HG02943 (cell line): ENCODE measurements at regions not wholly inside any gene's neighbourhood (a gene's known extent, or its start where the extent isn't known, plus 50 kb on each side); places are given as distances from the start of the nearest gene placed in this dataset.
A peak's percentile ranks its signal among the peaks of the same experiment; 100 is the strongest.
"Not testable (repeated sequence)": the region's sequence is repeated elsewhere in the genome, so short reads cannot be mapped to it uniquely, and the experiment has no call there.

Source experiments
- ATAC-seq: cut with Tn5 transposase; IDR thresholded peaks from one replicate; pipeline ENCODE4 v1.9.1; 2021; ENCODE audit warnings: mild to moderate bottlenecking, low read depth, moderate library complexity; ENCODE audit not compliant: unreplicated experiment

DNA sequence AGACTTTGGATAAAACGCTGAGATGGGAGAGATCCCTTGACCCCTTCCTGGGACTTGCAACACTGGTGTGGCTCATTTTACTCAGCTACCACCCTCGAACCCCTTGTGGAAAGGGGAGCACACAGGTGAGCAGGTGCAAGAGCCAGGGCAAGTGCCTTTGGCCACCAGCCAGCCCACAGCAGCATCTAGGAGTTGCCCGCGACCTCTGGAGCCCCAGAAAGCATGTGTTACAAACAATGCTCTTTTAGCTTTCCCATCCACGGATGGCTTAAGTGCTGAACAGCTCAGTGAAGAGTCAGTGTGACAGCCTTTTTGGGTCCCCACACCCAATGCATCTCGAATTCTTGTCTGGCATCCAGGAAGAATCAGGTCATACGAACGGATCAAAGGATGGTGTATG lies 197.8 kb downstream of the MEMO1 start:
- ATAC-seq: no peak

DNA sequence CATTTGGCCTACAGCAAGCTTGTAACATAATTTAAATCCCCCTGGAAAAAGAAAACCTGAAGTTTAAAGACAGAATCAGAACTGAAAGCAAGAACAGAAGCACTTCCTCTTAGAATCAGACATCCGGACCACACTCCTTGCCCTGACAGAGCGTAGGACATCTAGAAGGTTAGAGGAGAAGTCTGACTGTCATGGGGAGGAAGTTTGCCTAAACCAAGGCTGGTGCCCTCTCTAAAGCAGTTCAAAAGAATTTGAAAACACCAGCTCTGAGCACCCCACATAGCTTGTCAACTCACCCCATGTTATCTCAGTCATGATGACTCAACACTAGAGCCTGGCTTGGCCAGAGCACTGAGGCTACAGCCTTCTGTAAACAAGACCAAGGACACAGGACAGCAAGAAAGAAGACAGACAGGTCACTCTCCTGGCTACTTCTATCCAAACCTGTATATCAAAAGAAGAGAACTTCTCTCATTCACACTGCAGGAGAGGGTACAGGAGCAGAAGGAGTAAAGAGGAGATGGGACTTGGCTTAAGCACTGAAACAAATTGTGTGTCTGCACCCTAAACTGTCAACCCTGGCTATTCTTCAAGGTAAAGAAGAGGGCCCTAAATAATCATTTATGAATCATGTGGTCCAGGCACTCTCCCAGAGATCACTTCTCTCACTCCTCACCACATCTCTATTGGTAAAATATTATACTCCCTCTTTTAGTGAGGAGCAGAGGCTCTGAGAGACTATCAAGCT lies 198.6 kb downstream of the MEMO1 start:
- peak; percentile 98 for ATAC-seq

DNA sequence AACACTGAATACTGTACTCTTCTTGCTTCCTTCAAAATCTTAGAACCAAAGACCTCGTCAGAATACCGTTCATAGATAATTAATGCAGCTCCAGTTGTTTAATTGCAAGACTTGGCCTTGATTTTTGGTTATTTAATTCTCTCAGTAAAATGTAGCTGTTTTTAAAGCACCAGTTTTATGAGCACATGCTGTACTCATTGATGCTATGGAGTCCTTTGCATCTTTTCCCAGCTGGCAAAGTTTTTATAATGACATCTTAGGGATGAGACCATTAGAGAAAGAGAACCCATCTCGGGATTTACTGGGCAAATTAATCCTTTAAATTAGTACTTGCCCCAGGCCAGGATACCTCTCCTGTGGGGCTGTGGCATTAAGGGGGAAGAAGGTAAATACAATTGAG lies 199.3 kb downstream of the MEMO1 start:
- ATAC-seq: no peak

DNA sequence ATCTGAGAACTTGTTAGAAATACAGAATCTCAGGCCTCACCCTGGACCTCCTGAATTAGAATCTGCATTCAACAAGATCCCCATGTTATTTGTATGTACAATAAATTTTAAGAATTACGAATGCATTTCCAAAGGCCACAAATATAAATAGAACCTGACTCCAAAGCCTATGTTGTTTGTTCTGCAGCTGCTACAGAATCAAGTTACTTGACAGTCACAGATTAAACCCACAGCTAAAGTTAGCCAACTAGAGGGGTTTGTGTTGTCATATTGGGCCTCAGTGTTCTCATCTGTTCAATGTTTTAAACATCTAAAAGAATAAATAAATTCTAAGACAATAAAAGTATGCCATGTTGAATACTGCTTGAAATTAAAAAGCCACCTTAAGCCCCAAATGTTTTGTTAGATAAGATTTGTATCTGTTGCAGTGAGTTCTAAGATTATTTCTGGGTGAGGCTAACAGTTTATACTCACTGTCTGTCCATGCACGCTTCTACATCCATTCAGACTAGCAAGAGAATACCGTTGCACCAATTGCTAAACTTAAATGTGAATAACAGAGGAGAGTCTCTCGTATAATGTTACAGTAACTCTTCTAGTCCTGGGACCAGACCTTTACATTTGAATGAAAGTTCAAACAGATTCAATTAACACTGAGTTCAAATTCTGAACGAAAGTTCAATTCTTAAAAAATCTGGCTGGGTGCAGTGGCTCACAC lies 200.4 kb downstream of the MEMO1 start:
- no peak for ATAC-seq

DNA sequence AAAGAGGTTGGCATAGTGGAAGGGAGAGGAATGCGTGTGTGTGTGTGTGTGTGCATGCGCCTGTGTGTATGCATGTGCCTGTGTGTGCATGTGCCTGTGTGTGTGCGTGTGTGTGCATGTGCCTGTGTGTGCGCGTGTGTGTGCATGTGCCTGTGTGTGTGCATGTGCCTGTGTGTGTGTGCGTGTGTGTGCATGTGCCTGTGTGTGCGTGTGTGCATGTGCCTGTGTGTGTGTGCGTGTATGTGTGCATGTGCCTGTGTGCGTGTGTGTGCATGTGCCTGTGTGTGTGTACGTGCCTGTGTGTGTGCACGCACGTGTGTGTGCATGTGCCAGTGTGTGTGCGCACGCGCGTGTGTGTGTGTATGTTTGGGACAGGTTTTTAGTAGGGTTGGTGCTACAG lies 205.1 kb downstream of the MEMO1 start:
- ATAC-seq: no peak

DNA sequence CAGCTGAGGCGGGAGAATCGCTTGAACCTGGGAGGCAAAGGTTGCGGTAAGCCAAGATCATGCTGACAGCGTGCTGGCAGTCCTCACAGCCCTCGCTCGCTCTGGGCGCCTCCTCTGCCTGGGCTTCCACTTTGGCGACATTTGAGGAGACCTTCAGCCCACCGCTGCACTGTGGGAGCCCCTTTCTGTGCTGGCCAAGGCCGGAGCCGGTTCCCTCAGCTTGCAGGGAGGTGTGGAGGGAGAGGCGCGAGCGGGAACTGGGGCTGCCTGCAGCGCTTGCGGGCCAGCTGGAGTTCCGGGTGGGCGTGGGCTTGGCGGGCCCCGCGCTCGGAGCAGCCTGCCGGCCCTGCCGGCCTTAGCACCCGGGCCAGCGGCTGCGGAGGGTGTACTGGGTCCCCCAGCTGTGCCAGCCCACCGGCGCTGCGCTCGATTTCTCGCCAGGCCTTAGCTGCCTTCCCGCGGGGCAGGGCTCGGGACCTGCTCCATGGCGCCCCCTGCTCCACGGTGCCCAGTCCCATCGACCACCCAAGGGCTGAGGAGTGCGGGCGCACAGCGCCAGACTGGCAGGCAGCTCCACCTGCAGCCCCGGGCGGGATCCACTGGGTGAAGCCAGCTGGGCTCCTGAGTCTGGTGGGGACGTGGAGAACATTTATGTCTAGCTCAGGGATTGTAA lies 207.2 kb downstream of the MEMO1 start:
- ATAC-seq: not testable (repeated sequence)

DNA sequence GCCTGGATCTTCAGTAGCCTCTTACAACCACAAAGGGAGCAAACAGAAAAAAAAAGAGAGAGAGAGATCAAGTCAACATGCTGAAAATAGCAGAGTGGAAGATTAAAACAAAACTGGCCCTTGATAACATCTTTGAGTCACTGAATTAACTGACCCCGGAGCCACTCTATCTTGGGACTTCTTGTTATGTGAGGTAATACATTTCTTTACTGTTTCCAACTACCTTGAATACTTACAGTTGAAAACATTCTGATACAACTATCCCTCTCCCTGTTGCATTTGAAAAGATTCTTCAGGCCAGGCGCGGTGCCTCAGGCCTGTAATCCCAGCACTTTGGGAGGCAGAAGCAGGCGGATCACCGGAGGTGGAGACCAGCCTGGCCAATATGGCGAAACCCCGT lies 208.1 kb downstream of the MEMO1 start:
- no peak for ATAC-seq

DNA sequence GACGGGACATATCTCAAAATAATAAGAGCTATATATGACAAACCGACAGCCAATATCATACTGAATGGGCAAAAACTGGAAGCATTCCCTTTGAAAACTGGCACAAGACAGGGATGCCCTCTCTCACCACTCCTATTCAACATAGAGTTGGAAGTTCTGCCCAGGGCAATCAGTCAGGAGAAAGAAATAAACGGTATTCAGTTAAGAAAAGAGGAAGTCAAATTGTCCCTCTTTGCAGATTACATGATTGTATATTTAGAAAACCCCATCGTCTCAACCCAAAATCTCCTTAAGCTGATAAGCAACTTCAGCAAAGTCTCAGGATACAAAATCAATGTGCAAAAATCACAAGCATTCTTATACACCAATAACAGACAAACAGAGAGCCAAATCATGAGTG lies 211.5 kb downstream of the MEMO1 start:
- ATAC-seq: not testable (repeated sequence)

DNA sequence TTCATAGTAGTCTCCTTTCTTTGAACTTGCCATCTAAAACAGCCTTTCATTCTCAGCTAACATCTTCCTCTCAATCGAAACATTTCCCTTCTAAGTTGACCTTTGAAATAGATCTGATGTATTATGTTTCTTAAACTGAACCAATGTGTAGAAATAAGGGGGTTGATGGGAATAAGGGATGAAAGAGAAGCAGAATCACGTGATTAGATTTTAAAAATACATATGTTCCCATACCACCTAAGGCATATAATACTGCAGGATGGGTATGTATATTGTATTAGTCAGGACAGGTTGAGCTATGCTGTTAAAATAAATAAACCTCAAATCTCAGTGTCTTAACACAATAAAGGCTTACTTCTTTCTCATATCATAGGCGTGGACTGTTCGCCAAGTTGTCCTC lies 207.5 kb upstream of the SRD5A2 start:
- ATAC-seq: no peak

DNA sequence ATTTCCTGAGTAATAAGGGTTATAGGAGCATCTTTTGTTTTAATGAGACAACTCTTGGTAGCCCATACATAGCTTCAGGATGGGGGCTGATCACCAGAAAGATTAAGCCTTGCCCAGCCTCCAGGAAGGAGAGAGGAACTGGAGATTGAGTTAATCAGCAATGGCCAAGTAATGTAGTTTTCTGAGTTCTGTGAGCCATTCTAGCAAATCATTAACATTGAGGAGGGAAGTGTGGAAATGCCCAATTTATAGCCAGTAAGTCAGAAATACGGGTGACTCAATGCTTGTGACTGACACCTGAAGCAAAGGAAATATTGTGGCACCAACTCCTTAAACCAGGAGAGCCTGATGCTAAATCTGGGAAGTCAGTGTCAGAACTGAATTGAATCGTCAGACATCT lies 205.1 kb upstream of the SRD5A2 start:
- ATAC-seq: peak; percentile 71

DNA sequence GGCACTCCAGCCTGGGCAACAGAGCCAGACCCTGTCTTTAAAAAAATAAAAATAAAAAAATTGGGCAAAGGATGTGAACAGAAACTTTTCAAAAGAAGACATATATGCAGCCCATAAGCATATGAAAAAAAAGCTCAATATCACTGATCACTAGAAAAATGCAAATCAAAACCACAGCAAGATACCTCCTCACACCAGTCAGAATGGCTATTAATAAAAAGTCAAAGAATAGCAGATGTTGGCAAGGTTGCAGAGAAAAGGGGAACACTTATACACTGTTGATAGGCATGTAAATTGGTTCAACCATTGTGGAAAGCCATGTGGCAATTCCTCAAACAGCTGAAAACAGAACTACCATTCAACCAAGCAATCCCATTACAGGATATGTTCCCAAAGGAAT lies 204.1 kb upstream of the SRD5A2 start:
- ATAC-seq: no peak

DNA sequence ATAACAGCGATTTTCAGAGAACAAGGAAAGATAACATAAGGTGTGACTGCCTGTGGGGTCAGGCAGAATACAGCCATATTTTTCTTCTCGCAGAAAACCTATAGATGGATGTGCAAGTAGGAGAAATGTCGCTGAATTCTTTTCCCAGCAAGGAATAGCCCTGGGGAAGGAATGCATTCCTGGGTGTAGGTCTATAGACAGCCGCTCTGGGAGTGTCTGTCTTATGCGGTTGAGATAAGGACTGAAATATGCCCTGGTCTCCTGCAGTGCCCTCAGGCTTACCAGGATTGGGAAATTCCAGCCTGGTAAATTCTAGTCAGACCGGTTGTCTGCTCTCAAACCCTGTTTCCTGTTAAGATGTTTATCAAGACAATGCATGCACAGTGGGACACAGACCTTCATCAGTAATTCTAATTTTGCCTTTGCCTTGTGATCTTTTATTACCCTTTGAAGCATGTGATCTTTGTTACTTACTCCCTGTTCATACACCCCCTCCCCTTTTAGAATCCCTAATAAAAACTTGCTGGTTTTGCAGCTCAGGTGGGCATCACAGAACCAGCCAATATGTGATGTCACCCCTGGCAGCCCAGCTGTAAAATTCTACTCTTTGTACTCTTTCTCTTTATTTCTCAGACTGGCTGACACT lies 202.8 kb upstream of the SRD5A2 start:
- not testable (repeated sequence) for ATAC-seq

DNA sequence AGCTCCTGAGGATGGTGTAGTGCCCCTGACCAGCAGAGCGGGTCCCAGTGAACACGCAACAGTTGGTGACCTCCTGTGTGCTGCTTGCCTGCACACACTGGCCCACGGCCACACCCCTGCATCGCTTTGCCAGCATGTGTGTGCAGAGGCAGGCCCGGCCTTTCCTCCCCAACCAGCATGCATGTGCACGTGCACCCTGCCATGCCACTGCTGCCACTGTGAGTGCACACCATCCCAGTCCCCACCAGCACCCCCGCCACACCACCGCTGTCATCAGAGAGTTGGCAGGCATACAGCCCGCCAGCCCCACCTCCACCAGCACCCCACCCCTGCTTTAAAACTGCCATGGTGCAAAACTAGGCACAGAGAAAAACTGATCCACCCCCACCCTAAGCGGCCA lies 197.4 kb upstream of the SRD5A2 start:
- no peak for ATAC-seq

DNA sequence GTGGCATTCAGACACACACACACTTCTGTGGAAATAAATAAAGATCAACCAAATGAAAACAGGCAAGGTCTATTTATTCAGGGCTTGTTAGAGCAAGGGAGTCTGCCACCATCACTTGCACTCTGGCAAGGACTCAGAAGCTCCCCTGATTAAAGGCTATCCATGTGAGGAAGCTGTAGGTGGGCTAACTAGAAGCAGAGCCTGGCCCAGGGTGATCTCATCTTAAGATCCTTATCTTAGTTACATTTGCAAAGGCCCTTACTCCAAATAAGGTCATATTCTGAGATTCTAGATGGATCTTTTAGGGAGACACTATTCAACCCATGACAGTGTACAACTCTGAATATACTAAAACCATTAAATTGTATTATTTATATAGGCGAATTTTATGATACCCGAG lies 190.0 kb upstream of the SRD5A2 start:
- no peak for ATAC-seq

DNA sequence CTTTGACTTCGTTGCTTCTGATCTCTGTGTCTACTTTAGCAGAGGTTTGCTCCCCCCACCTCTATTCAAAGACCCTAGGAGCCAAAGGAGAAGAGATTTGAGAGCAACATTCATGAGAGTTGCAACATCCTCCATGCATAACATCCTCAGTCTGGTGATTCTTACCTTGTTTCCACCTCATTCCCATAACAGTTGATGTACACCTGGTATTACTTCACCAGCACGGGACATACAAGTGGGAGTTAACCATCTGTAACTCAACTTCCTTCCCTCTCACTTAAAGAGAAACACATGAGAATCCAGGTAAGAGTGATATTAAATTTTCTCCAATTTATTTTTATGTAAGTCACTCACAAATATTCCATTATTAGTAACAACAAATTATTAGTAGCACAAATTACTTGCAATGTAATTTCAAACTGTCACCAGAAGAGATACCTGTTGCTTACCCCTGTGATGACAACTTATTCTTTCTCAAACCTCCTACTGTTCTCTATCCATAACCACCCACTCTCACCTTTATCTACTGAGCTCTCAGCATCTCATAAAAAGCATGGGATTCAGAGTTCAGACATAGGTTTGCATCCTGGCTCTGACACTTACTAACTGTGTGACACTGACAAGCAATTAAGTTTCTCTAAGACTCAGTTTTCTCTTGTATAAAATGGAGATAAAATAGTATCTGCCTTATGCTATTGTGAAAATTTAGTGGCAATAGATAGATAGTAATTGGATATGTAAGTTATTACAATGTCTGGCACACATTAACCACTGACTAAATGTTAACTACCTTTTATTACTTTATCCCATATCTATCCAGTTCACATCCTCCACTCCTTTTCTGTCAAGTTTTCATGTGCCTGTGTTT lies 184.6 kb upstream of the SRD5A2 start:
- ATAC-seq: no peak

DNA sequence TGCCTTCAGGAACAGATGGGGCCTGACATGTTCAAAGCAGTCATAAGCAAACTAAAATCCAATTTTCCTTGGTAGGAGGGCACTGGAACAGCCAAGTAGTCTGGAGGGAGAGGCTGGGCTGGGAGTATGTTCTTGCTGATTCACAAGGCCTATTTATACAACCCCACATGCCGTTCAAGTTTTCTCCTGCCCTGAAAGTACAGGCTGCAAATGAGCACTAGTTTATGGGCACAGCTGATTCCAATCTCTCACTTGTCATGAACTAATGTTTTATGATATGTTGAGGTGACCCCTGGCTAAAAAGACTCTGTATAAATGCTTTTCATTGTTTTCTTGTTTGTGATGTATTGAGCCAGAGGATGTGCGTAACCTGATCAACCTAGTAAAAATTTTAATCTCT lies 183.4 kb upstream of the SRD5A2 start:
- no peak for ATAC-seq

DNA sequence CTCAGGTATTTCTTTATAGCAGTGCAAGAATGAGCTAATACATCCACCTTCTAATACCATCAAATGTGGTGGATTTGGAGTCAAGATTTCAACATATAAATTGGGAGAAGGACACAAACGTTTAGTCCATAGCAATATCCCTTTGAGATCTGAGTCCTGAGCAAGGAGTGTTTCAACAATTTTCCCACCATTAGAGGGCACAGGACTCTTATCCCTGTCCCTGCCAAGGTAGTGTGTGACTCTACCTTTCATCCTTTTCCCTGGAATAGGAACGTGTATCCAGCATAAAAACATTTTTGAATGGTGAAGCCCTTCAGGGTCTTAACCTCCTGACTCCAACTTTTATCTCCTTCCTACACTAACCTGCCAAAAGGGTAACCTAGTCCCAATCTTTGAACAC lies 181.3 kb upstream of the SRD5A2 start:
- ATAC-seq: no peak

DNA sequence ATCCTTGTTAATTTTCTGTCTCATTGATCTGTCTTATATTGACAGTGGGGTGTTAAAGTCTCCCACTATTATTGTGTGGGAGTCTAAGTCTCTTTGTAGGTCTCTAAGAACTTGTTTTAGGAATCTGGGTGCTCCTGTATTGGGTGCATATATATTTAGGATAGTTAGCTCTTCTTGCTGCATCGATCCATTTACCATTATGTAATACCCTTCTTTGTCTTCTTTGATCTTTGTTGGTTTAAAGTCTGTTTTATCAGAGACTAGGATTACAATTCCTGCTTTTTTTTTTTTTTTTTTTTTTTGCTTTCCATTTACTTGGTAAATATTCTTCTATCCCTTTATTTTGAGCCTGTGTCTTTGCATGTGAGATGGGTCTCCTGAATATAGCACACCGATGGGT lies 176.6 kb upstream of the SRD5A2 start:
- not testable (repeated sequence) for ATAC-seq

DNA sequence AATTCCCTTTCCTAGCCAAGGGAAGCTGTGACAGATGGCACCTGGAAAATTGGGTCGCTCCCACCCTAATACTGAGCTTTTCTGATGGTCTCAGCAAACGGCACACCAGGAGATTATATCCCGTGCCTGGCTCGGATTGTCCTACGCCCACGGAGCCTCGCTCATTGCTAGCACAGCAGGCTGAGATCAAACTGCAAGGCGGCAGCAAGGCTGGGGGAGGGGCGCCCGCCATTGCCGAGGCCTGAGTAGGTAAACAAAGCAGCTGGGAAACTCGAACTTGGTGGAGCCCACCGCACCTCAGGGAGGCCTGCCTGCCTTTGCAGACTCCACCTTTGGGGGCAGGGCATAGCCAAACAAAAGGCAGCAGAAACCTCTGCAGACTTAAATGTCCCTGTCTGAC lies 168.0 kb upstream of the SRD5A2 start:
- not testable (repeated sequence) for ATAC-seq

DNA sequence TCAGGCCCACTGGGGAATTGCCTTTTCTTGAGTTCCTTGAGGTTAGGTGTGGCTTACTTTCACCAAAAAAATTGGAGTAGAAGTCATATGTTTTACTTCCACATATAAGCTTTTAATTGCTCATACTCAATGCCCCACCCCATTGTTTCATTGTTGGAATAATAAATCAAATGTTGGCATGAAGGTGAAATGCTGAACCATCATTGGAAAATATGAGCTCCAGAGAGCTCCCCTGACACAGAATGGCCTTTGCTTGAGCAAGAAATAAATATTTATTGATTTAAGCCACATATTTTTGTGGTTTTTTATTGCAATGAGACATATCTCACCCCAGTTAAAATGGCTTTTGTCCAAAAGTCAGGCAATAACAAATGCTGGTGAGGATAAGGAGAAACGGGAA lies 167.3 kb upstream of the SRD5A2 start:
- no peak for ATAC-seq
